ENCODE measurements at regions not wholly inside any gene's neighbourhood (a gene's known extent, or its start where the extent isn't known, plus 50 kb on each side); places are given as distances from the start of the nearest gene placed in this dataset.
"Not testable (repeated sequence)": the region's sequence is repeated elsewhere in the genome, so short reads cannot be mapped to it uniquely, and the experiment has no call there.

DNA sequence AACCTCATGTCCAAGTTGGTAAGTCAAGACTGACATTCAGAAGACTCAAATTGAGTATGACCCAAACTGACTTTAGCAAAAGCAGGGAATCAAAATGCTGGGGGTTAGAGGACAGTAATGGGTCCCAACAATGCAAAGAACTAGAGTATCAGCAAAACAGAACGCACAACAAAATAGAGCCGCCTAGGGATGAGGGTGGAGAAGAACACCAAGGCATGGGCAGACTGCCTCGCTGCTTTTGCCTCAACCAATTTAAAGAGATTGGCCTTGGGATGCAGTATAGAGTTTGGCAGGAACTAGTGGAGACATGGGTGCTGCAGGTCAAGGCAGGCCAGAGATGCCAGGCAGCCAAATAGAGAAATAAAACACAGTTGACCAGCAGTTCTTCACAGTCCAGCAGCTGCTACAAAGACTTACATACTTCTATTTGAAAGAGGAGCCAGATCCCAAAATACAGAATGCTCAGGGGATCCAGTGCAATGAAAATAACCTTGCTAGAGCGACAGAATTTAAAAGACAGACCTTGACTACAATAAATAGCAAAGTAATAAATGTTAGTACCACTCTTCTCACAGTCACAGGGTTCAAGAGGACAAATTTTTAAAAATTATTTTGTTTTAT lies 83.9 kb upstream of the NIPBL start:
- DNase-seq (ENCODE audit: low read depth in 1 of 2, low spot score in 1 of 2): no peak
- no peak for TF ChIP-seq JUND (IDR thresholded peaks at IDR 0.05; ENCODE audit: low read depth)
- in situ Hi-C loops (cut with HindIII; ENCODE audit: low pct_unique_long_range_greater_than_20kb, low sequenced_read_pairs): no loop called here

DNA sequence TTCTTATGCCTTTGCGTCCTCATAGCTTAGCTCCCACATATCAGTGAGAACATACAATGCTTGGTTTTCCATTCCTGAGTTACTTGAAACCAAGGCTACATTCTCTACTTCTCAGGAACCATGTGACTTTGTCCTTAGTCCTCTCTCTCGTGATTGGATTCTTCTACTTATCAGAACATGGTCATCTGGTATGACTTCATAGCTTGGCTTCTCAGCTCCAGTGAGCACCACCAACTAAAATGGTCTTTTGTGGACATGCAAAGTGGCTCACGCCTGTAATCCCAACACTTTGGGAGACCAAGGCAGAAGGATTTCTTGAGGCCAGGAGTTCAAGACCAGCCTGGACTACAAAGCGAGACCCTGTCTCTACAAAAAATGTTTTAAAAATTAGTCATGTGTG lies 81.2 kb upstream of the NIPBL start:
- DNase-seq (ENCODE audit: low read depth in 1 of 2, low spot score in 1 of 2): no peak
- no peak for TF ChIP-seq JUND (IDR thresholded peaks at IDR 0.05; ENCODE audit: low read depth)
- in situ Hi-C loops (cut with HindIII; ENCODE audit: low pct_unique_long_range_greater_than_20kb, low sequenced_read_pairs): no loop called here

DNA sequence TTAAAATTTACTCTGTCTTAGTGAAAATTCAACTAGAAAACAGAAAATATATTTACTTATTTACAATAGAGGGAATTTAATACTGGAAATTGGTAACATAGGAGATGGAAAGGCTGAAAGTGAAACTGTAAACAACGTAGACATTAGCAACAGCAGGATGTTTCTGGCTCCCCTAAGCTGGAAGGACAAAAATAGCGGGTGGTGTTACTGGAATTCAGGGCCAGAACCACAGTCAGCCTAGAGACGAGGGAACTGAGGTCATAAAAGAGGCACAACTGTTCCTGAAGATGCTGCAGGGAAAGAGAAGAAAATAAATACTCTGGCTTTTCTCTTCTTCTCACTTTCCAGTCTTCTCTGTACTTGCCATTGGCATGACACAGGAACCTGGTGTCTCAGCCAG lies 80.4 kb upstream of the NIPBL start:
- in situ Hi-C loops (cut with HindIII; ENCODE audit: low pct_unique_long_range_greater_than_20kb, low sequenced_read_pairs): no loop called here
- DNase-seq (ENCODE audit: low read depth in 1 of 2, low spot score in 1 of 2): no peak
- no peak for TF ChIP-seq JUND (IDR thresholded peaks at IDR 0.05; ENCODE audit: low read depth)

DNA sequence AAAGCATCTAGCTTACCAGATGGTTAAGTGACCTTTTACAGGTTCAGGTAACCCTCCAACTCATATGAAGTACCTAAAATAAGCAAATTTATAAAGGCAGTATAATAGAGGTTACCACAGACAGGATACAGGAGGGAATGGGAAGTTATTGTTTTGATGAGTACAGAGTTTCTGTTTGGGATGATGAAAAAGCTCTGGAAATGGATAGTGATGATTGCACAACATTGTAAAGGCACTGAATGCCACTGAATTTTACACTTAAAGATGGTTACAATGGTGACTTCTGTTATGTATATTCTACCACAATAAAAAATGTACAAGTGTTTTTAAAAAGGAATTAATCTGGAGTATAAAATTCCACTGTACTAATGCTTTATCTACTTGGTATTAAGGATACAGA lies 75.0 kb upstream of the NIPBL start:
- in situ Hi-C loops (cut with HindIII; ENCODE audit: low pct_unique_long_range_greater_than_20kb, low sequenced_read_pairs): no loop called here
- TF ChIP-seq JUND (IDR thresholded peaks at IDR 0.05; ENCODE audit: low read depth): no peak
- no peak for DNase-seq (ENCODE audit: low read depth in 1 of 2, low spot score in 1 of 2)

DNA sequence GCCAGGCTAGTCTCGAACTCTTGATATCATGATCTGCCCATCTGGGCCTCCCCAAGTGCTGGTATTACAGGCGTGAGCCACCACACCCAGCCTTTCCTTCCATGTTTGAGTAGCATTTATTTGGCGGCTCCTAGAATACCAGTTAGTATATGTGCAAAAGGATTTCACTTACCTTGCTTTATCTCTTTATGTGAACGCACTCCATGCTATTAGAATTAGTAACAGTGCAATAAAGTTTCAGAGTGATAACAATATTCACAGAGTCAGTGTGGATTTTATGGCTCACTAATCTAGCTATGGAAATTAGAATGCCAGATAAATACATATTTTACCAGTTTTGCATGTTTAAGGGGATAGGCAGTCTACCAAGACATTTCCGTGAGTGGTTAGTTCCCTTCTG lies 74.4 kb upstream of the NIPBL start:
- in situ Hi-C loops (cut with HindIII; ENCODE audit: low pct_unique_long_range_greater_than_20kb, low sequenced_read_pairs): no loop called here
- DNase-seq (ENCODE audit: low read depth in 1 of 2, low spot score in 1 of 2): no peak
- no peak for TF ChIP-seq JUND (IDR thresholded peaks at IDR 0.05; ENCODE audit: low read depth)

DNA sequence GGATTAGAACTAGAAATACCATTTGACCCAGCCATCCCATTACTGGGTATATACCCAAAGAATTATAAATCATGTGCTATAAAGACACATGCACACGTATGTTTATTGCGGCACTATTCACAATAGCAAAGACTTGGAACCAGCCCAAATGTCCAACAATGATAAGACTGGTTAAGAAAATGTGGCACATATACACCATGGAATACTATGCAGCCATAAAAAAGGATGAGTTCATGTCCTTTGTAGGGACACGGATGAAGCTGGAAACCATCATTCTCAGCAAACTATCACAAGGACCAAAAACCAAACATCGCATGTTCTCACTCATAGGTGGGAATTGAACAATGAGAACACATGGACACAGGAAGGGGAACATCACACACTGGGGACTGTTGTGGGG lies 63.3 kb upstream of the NIPBL start:
- DNase-seq (ENCODE audit: low read depth in 1 of 2, low spot score in 1 of 2); in situ Hi-C loops (cut with HindIII; ENCODE audit: low pct_unique_long_range_greater_than_20kb, low sequenced_read_pairs): not testable (repeated sequence)

DNA sequence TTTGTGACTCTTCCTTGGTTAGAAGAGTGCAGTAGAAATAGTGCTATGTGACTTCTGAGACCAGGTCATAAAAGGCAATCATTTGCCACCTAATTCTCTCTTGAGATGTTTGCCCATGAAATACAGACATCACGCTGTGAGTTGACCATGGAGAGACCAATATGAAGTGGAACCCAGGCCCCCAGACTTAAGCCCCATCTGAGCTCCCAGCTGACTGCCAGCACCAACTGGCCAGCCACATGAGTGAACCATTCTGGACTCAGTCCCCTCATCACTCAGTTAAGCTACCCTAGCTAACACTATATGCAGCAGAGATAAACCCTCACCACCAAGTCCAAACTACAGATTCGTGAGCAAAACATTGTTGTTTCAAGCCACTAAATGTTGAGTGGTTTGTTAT lies 60.7 kb upstream of the NIPBL start:
- in situ Hi-C loops (cut with HindIII; ENCODE audit: low pct_unique_long_range_greater_than_20kb, low sequenced_read_pairs): no loop called here
- no peak for DNase-seq (ENCODE audit: low read depth in 1 of 2, low spot score in 1 of 2)
- no peak for TF ChIP-seq JUND (IDR thresholded peaks at IDR 0.05; ENCODE audit: low read depth)

DNA sequence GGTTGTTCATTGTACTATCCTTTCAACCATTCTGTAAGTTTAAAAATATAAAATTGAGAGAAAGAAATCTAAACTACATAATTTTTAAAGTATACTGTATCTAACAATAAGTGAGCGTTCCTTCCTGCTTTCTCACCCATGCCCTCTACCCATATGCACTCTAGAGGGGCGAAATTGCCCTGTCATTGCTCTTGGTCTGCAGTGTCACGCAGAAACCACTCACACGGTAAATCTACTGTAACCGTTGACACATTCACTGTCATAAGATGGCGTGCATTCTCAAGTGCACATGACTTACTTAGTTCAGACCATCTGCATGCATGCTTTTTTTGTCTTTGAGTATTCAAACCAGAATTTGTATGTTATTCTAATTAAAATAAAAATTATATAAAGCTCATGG lies 55.7 kb upstream of the NIPBL start:
- no peak for TF ChIP-seq JUND (IDR thresholded peaks at IDR 0.05; ENCODE audit: low read depth)
- peak in 1 of 2 experiments; percentile 6 for DNase-seq (ENCODE audit: low read depth in 1 of 2, low spot score in 1 of 2)
- in situ Hi-C loops (cut with HindIII; ENCODE audit: low pct_unique_long_range_greater_than_20kb, low sequenced_read_pairs): no loop called here

DNA sequence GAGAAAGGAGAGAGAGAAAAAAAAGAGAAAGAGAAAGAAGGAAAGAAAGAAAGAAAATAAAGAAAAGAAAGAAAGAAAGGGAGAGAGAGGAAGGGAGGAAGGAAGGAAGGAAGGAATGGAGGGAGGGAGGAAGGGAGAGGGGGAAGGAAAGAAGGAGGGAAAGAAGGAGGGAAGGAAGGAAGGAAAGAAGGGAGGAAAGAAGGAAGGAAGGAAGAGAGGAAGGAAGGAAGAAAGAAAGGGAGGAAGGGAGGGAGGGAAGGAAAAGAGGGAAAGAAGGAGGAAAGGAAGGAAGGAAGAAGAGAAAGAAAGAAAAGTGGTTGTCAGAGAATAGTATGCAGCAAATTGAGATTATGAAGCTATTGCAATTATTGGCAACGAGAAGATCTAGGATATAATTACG lies 49.9 kb upstream of the NIPBL start:
- no peak for TF ChIP-seq JUND (IDR thresholded peaks at IDR 0.05; ENCODE audit: low read depth)
- DNase-seq (ENCODE audit: low read depth in 1 of 2, low spot score in 1 of 2): no peak
- in situ Hi-C loops (cut with HindIII; ENCODE audit: low pct_unique_long_range_greater_than_20kb, low sequenced_read_pairs): no loop called here

Measured in T47D (cell line).